ENCODE measurements at regions not wholly inside any gene's neighbourhood (a gene's known extent, or its start where the extent isn't known, plus 50 kb on each side); places are given as distances from the start of the nearest gene placed in this dataset.

DNA sequence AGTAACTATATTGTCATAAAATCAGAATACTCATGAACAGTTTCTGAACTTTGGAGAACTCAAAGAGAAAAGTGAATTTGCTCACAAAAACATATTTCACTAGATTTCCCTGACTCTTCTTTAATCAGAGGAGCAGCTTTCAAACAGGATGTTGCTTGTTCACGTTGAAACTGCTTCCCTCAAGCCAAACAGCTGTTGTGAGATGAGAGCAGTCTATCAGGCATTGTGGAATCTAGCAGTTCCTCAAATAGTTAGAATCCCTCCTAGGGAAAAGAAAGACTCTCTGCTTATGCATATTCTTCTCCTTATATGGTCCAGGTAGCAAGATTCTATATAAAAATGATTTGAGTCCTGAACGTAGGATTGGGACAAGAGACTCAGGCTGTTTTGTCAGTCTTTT is 1012.1 kb downstream of the FAM133A start:
- TF ChIP-seq, protein P1, sequence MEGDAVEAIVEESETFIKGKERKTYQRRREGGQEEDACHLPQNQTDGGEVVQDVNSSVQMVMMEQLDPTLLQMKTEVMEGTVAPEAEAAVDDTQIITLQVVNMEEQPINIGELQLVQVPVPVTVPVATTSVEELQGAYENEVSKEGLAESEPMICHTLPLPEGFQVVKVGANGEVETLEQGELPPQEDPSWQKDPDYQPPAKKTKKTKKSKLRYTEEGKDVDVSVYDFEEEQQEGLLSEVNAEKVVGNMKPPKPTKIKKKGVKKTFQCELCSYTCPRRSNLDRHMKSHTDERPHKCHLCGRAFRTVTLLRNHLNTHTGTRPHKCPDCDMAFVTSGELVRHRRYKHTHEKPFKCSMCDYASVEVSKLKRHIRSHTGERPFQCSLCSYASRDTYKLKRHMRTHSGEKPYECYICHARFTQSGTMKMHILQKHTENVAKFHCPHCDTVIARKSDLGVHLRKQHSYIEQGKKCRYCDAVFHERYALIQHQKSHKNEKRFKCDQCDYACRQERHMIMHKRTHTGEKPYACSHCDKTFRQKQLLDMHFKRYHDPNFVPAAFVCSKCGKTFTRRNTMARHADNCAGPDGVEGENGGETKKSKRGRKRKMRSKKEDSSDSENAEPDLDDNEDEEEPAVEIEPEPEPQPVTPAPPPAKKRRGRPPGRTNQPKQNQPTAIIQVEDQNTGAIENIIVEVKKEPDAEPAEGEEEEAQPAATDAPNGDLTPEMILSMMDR (conservative IDR thresholded peaks at IDR 0.05) = no peak
- no peak for TF ChIP-seq EZH2 (IDR thresholded peaks at IDR 0.05; ENCODE audit: low read depth)

All from PC-9 (cell line).